NCI-H774 (cell line): ENCODE measurements at regions not wholly inside any gene's neighbourhood (a gene's known extent, or its start where the extent isn't known, plus 50 kb on each side); places are given as distances from the start of the nearest gene placed in this dataset.

Experiments used
- DNase-seq: peaks from one replicate; lab custom pipeline; 2025; lab: John Stamatoyannopoulos, UW

DNA sequence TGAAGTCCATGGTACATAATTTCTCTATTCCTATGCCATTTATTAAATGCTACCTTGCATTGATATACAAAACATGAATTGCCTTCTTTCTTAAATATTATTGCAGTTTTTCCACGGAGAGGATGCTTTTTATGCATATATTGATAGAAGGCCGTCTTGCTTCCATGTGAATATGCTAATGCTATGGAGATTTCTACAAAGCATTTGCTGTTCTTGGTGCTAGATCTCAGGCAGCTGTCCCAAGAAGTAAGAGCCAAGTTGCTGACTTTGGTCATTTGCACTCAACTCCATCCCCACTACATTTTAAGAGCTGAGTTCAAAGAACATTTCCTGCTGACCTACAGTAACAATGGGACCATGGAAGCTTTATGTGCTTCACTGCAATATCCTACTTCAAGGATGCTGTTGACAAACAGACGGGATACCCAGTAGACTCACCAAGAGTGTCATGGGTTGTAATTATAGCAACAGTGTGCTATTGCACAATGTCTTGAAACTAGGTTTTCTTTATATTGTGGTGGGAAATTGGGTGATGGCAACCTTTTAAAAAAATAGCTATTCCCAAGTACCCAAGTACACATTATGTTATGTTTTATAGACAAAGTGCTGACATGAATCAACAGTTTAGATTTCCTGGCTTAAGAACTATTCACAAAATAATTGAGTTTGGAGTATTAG is 1172.4 kb upstream of the PIK3C3 start:
- DNase-seq = no peak

- no peak for DNase-seq
Measured at GRCh38 chr18:40769786-40770185, 1185.2 kb upstream of the PIK3C3 start.

DNA sequence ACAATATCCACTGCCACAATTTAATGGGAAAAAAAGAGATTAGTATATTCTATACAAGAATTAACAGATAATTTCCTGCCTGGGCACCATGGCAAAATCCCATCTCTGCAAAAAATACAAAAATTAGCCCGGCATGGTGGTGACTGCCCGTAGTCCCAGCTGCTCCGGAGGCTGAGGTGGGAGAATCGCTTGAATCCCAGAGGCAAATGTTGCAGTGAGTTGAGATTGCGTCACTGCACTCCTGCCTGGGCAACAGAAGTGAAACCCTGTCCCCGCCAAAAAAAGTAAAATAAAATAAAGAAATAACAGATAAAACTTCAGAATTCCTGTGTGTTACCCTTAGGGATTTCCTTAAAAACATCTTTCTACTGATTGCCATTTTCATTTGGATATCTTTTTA is 1194.8 kb upstream of the PIK3C3 start:
- DNase-seq = no peak

DNA sequence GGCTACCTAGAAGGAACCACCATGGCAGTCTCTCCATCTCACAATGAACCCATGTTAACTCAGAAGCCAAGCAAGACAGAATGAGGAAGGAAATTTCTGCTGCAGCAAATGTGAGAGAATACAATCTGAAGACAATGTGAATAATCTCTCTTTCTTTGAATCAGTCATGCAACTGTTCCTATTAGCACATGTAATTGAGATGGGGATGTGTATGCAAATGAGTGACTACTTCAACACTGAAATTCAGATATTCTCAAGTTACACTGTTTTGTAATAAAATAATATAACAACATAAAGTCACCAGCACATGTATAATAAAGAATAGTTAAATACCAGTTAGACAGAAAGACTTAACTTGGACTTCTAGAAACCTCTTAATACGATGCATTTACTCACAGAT is 1200.6 kb upstream of the PIK3C3 start:
- no peak for DNase-seq

- DNase-seq = no peak
Measured at GRCh38 chr18:40752316-40752715, 1202.7 kb upstream of the PIK3C3 start.

GRCh38 chr18:40751186-40751585 is 1203.8 kb upstream of the PIK3C3 start:
- no peak for DNase-seq

DNA sequence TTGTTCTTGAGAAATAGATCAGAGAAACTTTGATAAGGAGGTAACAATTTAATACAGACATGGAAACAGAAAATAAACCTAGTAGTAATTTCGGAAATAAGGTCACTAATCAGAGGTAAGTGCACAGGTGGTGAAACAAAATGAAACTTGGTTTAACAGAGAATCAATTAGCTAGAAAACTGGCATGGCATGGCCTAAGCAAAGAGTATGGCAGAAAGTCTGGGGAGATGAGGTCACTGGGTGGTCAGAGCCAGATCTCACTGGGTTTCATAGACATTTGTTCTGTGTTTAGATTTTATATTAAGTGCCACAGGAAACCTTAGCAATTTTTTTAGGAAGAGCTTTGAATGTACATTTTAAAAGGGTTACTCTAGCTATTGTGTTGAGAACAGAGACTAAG is 1216.0 kb upstream of the PIK3C3 start:
- DNase-seq = no peak

DNA sequence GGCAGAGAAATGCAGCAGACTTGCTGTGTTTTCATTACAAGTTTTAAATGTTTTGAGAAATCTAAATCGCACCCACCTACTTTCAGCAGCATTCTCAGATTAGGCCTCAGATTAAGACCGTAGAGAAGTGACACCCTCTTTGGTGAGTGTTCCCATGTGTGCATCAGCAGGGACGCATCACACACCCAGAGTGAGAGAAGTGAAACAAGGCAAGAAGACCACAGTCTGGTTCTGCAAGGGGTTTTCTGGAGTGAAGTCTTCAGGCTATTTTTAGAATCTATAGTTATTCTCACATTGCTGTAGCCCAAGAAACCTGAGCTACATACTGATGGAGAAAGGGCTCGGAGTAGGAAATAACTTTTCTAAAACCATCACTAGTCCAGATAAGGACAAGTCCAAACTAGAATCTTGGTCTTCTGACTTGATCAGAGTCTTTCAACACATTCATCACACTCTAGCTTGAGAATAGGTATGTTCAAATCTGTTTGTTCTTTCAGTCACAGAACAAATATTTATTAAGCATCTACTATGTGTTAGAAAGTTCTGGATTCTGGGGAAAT is 1216.6 kb upstream of the PIK3C3 start:
- no peak for DNase-seq

- no peak for DNase-seq
Measured at GRCh38 chr18:40708726-40709125, 1246.3 kb upstream of the PIK3C3 start.

DNA sequence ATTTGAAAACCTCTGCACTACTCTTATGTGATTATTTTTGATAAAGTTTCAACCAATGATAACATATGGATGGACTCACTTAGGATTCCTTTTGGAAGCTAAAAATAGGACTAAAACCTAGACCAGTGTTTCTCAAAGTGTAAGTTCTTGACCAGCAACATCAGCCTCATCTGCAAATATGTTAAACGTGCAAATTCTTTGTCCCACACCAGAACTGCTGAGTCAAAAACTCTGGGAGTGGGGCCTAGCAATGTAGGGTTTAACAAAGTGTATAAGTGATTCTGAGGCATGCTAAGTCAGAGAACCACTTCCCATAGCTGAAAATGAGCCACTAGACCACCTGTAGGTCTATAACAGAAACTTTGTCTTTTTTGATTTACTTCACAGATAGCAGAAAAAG is 1247.2 kb upstream of the PIK3C3 start:
- no peak for DNase-seq

- DNase-seq = no peak
Measured at GRCh38 chr18:40698129-40698528, 1256.9 kb upstream of the PIK3C3 start.

GRCh38 chr18:40695526-40695925 is 1259.5 kb upstream of the PIK3C3 start:
- no peak for DNase-seq

DNA sequence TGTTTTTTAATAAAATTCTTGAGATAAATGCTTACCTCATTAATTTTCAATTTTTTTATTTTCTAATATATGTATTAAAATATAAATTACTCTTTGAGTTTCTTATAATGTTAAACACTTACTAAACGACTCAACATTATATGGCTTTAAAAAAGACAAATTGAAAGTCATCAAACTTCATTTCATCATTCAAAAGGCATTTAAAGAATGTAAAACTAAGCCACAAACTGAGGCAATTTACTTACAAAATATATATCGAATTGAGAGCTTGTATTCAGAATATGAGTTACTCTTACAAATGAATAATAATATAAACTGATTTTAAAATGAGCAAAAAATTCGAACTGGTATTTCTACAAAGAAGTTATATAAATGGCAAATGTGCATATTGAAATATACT is 1262.2 kb upstream of the PIK3C3 start:
- no peak for DNase-seq

- no peak for DNase-seq
Measured at GRCh38 chr18:40690062-40690461, 1265.0 kb upstream of the PIK3C3 start.

DNA sequence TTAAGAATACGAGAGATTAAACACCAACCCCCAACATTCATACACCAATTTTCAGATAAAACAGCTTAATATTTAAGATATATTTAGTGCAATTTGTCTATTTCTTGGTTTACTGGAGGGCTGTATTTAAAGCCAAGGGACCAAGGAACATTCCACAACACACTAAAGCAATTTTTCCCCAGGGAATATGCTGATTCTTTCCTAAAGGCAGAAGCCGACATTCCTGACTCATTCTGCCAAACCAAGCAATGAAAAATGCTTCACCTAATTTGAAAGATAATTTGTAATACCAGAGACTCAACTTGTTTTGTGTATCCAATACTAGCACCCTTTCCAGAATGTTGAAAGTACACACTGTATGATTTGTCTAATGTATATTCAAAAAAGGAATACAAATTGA is 1267.6 kb upstream of the PIK3C3 start:
- DNase-seq = no peak

GRCh38 chr18:40686836-40687235 is 1268.2 kb upstream of the PIK3C3 start:
- DNase-seq = no peak

DNA sequence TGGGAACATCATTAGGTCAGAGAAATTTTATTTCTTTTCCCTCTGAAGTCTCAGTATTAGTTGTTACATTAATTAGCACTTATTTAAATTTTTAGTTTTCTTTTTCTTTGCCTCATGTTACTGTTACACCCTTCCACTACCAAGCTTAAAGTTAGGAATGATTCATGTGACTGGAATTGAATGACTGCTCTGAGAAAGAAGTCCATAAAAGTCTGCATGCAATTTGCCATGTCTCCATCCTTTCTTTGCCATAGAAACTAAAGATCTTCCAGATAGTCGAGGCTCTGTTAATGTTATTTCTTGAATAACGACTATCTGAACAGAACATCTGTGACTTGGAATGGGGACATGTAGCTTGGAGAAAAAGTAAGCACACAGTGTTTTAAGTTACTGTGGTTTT is 1269.8 kb upstream of the PIK3C3 start:
- no peak for DNase-seq

DNA sequence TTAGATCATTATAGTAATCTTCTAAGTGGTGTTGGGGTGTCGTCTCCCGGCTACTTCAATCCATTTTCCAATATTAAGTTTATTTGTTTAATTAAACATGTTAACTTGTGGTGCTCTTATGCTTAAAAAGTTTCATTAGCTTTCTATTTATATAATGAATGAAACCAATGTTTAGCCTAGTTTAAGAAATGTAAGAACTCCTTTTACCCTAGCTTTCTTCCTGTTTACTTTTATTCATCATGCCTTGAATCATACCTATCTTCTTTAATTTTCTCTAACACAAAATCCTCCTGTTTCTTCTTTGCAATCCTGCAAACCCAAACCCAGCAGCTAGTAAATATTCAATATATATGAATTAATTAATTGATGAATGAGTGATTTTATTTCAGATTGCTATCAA is 1276.7 kb upstream of the PIK3C3 start:
- DNase-seq = no peak

- DNase-seq = no peak
Measured at GRCh38 chr18:40676668-40677067, 1278.4 kb upstream of the PIK3C3 start.

DNA sequence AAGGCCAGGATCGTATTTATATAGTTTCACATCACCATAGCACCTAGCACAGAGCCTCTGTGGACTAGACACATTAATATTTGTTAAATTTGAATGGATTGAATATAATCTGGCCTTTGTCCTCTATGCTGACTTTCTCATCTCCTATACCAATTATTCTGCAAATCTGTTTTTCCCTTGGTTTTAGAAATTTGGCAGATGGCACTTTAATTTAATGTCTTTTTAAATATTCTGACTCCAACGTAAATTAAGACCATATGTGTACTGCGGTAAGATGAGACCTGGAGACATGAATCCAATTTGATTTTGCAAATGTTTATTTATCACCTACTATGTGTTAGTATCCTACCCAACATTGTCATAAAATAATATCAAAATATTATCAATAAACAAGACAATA is 1281.9 kb upstream of the PIK3C3 start:
- no peak for DNase-seq

GRCh38 chr18:40672590-40672989 is 1282.4 kb upstream of the PIK3C3 start:
- DNase-seq = no peak

DNA sequence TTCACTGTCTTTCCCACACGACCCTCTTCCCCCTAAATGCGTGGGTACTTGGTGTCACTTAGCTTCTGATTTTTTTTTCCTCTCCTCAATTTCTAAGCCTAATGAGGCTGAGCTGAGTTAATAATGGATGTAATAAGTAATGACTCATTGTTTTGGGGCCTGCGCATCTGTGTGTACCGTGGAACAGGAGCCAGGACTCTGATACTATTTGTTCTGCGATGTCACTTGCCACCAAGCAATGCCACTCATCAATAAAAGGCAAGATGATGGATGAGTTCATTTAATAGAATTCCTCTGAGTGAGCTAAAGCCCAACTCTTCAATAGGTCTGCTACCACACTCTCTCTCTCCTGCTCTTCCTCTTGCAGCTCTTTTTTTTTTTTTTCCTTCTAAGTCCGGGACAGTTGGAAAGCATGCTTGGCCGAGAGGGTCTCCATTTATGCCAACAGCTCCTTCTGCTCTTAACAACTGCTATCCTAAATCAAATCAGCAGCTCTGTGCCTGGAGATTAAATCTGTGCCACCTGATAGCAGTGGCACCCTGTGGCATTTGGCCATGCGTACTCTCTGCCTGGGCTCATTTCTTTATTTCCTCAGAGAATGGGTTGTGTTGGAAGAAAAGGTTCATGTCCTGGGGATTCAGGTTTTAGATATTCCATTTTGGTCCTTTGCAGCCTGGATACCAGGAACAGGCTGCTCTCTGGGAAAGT is 1284.2 kb upstream of the PIK3C3 start:
- no peak for DNase-seq

DNA sequence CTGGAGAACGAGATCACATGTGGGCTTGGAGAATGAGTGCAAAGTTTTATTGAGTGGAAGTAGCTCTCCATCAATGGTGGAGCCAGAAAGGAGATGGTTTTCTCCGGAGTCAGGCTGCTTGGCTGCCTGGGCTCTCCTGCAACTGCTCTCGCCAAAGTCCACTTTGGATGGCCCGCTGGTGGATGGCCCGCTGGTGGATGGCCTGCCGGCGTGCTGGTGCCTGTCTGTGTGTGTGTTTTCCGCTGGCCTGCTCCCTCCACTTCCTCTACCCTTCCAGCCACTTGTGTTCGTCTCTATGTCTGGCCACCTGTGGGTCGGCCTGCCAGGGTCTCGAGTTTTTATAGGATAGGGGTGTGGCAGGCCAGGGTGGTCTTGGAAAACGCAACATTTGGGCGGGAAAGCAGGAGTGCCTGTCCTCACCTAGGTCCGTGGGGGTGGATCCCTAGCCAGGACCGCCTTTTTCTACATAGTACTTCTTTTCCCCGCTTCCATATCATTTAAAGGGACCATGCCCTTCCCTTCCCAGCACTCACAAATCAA is 1292.1 kb upstream of the PIK3C3 start:
- DNase-seq = no peak
